ENCODE measurements at regions not wholly inside any gene's neighbourhood (a gene's known extent, or its start where the extent isn't known, plus 50 kb on each side); places are given as distances from the start of the nearest gene placed in this dataset.

- no peak for TF ChIP-seq CTCF (conservative IDR thresholded peaks at IDR 0.05; ENCODE audit: low read depth, low read length)
- TF ChIP-seq EZH2phosphoT487 (IDR thresholded peaks at IDR 0.05; ENCODE audit: borderline replicate concordance, low read length), result no peak
Observed at GRCh38 chr14:71187633-71188356, 280.5 kb downstream of the PCNX1 start.
